ENCODE measurements at regions not wholly inside any gene's neighbourhood (a gene's known extent, or its start where the extent isn't known, plus 50 kb on each side); places are given as distances from the start of the nearest gene placed in this dataset.
"Not testable (repeated sequence)": the region's sequence is repeated elsewhere in the genome, so short reads cannot be mapped to it uniquely, and the experiment has no call there.

GRCh38 chr5:126098330-126099017 lies 324.7 kb upstream of the GRAMD2B start:
- DNase-seq = peak; percentile 8

- peak; percentile 50 for DNase-seq
Measured at GRCh38 chr5:126099077-126099476, 324.1 kb upstream of the GRAMD2B start.

- no peak for DNase-seq
Measured at GRCh38 chr5:126100767-126101166, 322.4 kb upstream of the GRAMD2B start.

- DNase-seq = no peak
Measured at GRCh38 chr5:126101901-126102300, 321.3 kb upstream of the GRAMD2B start.

GRCh38 chr5:126103050-126103449 lies 320.2 kb upstream of the GRAMD2B start:
- no peak for DNase-seq

GRCh38 chr5:126103868-126104267 lies 319.3 kb upstream of the GRAMD2B start:
- no peak for DNase-seq

- DNase-seq = no peak
Measured at GRCh38 chr5:126104341-126104740, 318.9 kb upstream of the GRAMD2B start.

- DNase-seq = no peak
Measured at GRCh38 chr5:126104951-126105350, 318.3 kb upstream of the GRAMD2B start.

- DNase-seq = no peak
Measured at GRCh38 chr5:126106029-126106428, 317.2 kb upstream of the GRAMD2B start.

GRCh38 chr5:126107381-126107780 lies 315.8 kb upstream of the GRAMD2B start:
- DNase-seq = no peak

GRCh38 chr5:126108470-126108869 lies 314.7 kb upstream of the GRAMD2B start:
- peak; percentile 12 for DNase-seq

- DNase-seq = no peak
Measured at GRCh38 chr5:126115059-126115629, 308.1 kb upstream of the GRAMD2B start.

- no peak for DNase-seq
Measured at GRCh38 chr5:126117044-126117443, 306.2 kb upstream of the GRAMD2B start.

GRCh38 chr5:126119887-126120442 lies 303.2 kb upstream of the GRAMD2B start:
- no peak for DNase-seq

GRCh38 chr5:126120939-126121338 lies 302.3 kb upstream of the GRAMD2B start:
- DNase-seq = no peak

- DNase-seq = no peak
Measured at GRCh38 chr5:126122942-126123341, 300.3 kb upstream of the GRAMD2B start.

- DNase-seq = no peak
Measured at GRCh38 chr5:126124706-126125345, 298.4 kb upstream of the GRAMD2B start.

GRCh38 chr5:126125407-126125806 lies 297.8 kb upstream of the GRAMD2B start:
- DNase-seq = no peak

GRCh38 chr5:126126574-126126973 lies 296.6 kb upstream of the GRAMD2B start:
- DNase-seq = no peak

GRCh38 chr5:126127371-126127770 lies 295.8 kb upstream of the GRAMD2B start:
- DNase-seq = not testable (repeated sequence)

GRCh38 chr5:126129431-126129830 lies 293.8 kb upstream of the GRAMD2B start:
- DNase-seq = no peak

GRCh38 chr5:126133424-126133823 lies 289.8 kb upstream of the GRAMD2B start:
- no peak for DNase-seq

- no peak for DNase-seq
Measured at GRCh38 chr5:126137891-126138280, 285.3 kb upstream of the GRAMD2B start.

Measured in eye (tissue), 1 donor.